ENCODE measurements at regions not wholly inside any gene's neighbourhood (a gene's known extent, or its start where the extent isn't known, plus 50 kb on each side); places are given as distances from the start of the nearest gene placed in this dataset.
"Not testable (repeated sequence)": the region's sequence is repeated elsewhere in the genome, so short reads cannot be mapped to it uniquely, and the experiment has no call there.

GRCh38 chr3:102374863-102375634, 59.8 kb upstream of the ZPLD1 start:
- Histone ChIP-seq H3K36me3 (no peaks in the 10 kb centered on the region), H3K27me3 (no peaks in the 10 kb centered on the region), H3K4me3 (no peak overlapping the region), H3K4me1 (no peaks in the 10 kb centered on the region), H3K9me3 (no peaks in the 10 kb centered on the region), H3K27ac (no peak overlapping the region)
- intact Hi-C loops (cut with DNase I): no loop called here
- no peak for TF ChIP-seq CTCF (IDR thresholded peaks at IDR 0.05)
- DNase-seq (ENCODE audit: low spot score in 2 of 2): no peak

- Histone ChIP-seq H3K4me1 (no peaks in the 10 kb centered on the region), H3K36me3 (no peaks in the 10 kb centered on the region), H3K27me3 (no peaks in the 10 kb centered on the region), H3K27ac (no peak overlapping the region), H3K9me3 (no peaks in the 10 kb centered on the region), H3K4me3 (no peak overlapping the region)
- no peak for DNase-seq (ENCODE audit: low spot score in 2 of 2)
- no peak for TF ChIP-seq CTCF (IDR thresholded peaks at IDR 0.05)
- intact Hi-C loops (cut with DNase I): no loop called here
These were observed 56.6 kb upstream of the ZPLD1 start for GRCh38 chr3:102378216-102378615.

- H3K36me3 ChIP-seq; H3K4me1 ChIP-seq; H3K4me3 ChIP-seq; H3K9me3 ChIP-seq; intact Hi-C loops (cut with DNase I); H3K27ac ChIP-seq; DNase-seq (ENCODE audit: low spot score in 2 of 2); H3K27me3 ChIP-seq: not testable (repeated sequence)
These were observed 52.6 kb upstream of the ZPLD1 start for GRCh38 chr3:102382201-102382600.

All from ascending aorta (tissue), 2 donors.